GM19452 (cell line): ENCODE measurements at regions not wholly inside any gene's neighbourhood (a gene's known extent, or its start where the extent isn't known, plus 50 kb on each side); places are given as distances from the start of the nearest gene placed in this dataset.
"Not testable (repeated sequence)": the region's sequence is repeated elsewhere in the genome, so short reads cannot be mapped to it uniquely, and the experiment has no call there.

Experiments
- ATAC-seq: cut with Tn5 transposase; IDR thresholded peaks from one replicate; pipeline ENCODE4 v1.9.1; 2021; ENCODE audit not compliant: unreplicated experiment

DNA sequence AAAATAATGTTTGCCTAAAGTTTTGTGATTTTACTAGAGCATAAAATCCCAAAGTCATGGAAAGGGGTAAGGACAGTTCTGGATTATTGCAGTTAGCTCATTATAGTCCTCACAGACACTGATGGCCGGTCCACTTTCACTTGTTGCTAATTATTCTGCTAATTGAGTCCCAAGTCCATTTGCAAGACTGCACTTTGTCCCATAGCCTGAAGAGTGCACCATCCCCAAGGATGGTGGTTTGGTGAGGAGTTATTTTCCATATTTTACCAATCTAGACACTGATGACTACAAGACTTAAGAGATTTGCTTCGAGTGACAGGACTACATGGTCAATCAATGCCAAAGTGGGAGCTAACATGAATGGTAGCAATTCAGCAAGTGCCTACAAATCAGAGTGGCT lies 181.8 kb upstream of the CACNA2D1 start:
- ATAC-seq = no peak

DNA sequence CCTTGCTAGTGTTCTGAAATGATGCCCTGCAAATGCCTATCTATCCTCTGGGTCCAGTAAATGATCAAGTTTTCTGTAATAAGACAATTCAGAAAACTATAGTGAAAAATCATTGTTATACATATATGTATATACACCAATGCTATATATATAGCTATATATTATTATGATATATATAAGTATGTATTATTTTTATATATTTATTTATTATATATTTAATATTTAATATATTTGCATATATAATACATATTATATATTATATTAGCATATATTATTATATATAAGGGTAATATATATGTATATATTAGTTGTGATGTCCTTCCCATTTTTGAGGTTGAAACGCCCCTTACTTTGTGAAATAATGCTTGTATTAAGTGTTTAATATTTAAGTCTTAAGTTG lies 181.4 kb upstream of the CACNA2D1 start:
- no peak for ATAC-seq

DNA sequence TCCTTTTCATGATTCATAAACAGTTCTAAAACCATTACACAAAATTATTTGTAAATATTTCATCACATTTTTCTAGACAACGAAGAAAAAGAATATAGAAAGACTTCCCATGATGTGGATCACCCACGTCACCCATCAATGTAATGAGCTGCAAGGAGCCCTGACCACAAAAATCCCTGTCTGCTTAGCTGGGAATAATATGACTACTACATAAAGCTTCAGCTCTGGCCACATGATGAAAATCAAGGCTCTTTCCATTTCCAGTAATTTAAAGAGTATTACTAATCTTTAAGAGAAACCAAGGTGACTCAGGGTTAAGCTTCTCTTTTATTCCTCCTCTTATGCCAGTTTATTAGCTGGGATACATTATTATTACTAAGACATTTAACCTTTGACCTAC lies 180.8 kb upstream of the CACNA2D1 start:
- ATAC-seq = no peak

DNA sequence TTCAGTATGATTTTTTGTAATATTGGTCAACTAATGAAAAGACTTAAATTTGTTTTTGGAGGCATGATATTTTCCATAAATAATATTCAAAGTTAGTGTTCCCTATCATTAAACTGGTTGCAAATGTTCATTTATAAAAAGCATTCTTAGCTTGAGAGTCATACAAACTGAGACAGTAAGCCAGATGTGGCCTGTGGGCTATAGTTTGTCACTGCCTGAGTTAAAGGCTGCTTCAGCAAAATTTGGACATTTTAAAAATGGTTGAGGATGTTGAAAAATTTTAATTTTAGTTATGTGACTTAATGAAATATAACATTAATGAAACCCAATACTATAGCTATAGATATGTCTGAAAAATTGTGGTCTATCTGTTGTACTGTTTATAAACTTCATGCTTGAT lies 180.2 kb upstream of the CACNA2D1 start:
- ATAC-seq = no peak

DNA sequence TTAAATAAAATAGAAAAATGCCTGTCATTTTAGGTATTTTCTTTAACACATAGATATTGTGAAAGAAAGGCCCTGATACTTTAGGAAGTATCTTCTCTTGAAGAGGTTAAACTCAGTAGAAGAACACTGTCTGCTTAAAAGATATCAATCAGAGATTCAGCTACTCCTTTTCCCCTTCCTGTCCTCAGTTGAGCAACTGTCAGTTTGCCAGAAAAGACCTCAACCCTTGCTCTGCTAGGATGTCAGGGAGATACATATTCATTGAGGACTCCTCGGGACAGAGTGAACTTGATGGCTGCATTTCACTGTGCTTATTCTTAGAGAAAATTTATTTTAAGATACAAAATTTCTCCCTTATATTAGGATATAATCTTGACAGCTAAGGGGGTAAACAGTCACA lies 173.6 kb upstream of the CACNA2D1 start:
- no peak for ATAC-seq

DNA sequence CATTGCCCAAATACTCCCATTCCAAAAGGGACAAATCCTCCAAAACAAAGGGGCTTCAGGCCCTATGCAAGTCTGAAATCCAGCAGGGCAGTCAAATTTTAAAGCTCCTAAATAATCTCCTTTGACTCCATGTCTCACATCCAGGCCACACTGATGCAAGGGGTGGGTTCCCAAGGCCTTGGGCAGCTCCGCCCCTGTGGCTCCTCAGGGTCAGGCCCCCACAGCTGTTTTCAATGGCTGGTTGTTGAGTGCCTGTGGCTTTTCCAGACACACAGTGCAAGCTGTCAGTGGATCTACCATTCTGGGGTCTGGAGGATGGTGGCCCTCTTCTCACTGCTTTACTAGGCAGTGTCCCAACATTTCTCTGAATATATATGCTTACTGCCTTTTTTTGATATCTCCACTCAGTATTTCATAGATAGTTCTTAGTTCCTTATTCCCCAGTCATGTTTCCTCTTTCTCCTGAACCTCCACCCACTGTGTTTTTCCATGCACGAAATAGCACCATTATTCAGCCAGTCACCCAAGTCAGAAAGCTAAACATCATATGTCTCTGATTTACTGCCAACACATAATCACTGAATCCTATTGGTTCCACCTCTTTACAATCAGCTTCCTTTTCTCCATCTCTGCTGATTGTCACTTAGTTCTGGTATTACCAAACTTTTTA lies 172.6 kb upstream of the CACNA2D1 start:
- no peak for ATAC-seq

DNA sequence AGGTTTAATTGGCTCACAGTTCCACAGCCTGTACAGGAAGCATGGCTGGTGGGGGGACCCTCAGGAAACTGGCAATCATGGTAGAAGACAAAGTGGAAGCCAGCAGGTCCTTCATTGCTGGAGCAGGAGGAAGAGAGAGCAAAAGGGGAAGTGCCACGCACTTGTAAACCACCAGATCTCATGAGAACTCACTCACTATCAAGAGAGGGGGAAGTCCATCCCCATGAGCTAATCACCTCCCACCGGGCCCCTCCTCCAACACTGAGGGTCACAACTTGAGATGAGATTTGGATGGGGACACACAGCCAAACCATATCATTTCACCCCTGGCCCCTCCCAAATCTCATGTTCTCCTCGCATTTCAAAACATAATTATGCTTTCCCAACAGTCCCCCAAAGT lies 171.9 kb upstream of the CACNA2D1 start:
- ATAC-seq = peak; percentile 60

DNA sequence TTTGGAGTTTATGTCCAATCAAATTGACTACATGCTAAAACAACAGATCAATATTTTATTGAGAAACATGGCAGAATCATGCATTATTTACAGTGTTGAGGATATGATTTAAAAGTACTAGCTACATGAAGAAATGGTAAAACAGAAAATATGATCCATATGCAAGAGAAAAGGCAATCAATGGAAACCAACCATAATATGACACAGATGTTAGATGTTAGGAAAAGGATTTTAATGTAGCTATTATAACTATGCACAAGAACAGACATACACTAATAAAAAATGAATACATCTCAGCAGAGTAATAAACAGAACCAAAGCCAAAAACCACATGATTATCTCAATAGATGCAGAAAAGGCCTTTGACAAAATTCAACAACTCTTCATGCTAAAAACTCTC lies 166.2 kb upstream of the CACNA2D1 start:
- ATAC-seq = no peak

DNA sequence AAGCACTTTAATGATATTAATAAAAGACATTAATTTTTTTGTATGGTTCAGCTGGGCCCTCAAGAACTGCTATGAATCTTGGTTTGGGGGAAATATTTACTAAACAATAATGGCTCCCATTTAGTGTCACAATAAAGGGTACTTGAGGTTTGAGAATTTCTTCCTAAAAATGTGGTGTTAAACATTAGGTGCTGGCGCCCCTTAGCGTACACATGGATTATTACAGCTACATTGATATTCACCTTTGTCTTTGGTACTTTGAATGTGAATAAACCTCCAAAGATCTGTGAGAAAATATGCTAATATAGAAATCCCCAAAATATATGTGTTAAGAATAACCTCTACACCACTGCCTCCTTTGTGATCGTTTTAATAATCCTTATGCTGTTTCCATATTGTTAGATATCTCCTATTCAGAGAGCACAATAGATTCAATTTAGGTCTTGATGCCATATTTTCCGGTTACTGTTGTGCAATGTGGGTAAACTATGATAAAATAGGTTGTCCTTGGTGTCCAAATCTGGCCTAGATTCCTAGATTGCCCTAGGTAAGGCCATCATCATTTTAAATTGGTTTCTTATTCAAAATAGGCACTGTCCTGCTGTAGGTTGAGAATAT lies 161.8 kb upstream of the CACNA2D1 start:
- ATAC-seq = no peak

DNA sequence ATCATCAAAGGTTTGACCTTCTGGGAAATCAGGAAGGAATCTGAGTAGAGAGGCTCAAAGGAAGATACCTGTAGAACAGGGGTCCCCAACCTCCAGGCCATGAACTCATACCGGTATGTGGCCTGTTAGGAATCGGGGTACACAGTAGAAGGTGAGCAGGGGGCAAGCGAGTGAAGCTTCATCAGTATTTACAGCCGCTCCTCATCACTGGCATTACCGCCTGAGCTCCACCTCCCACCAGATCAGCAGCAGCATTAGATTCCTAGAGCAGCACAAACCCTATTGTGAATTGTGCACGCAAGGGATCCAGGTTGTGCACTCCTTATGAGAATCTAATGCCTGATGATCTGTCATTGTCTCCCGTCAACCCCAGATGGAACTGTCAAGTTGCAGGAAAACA lies 158.5 kb upstream of the CACNA2D1 start:
- ATAC-seq = no peak

DNA sequence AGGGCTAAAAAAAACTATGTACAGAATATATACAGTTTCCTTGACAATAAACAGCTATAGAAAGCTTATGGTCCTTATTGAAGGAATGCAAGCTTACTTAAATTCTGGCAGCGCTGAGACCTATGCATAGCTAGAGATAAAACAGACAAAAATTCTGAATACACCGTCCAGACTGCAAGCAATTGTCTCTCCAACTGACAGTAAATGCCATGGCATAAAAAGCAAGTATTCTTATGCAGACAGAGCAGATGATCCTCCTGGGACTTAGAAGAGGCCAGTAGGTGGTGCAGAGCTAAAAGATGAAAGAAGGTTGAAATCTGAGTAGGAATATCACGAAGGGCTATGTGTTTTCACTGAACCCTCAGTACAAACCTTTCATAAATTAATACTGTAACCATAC lies 157.0 kb upstream of the CACNA2D1 start:
- ATAC-seq = no peak

DNA sequence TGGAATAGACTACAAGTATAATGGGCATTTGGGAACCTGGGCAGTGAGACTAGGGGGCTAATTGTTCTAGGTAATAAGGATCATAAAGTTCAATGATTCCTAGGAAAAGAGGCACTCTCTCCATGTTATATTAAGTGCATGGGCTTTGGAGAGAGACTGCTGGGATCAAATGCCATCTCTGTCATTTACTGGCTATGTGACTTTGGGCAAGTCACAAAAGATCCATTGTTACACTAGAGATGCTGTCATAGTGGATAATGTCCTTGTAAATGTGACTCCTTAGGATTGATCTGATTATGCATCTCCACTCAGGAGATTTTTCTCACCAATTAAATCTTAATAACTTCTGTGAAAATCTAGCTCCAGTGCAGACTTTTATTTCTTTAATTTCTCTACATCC lies 156.3 kb upstream of the CACNA2D1 start:
- ATAC-seq = no peak

DNA sequence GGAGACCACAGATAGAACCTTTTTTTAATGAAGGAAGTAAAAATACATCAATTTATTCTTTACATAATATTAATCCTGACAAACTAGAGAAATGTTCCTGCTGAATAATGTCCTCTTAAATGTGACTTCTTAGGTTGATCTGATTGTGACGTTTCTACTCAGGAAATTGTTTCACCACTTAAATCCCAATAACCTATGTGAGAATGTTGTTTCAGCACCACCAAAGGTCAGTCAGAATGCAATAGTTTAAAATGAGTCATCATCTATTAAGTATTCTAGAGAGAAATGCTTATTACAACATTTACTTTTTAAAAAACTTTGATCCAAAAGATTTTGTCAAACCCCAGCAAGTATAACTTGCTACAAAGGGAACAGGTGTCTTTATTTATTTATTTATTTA lies 155.4 kb upstream of the CACNA2D1 start:
- no peak for ATAC-seq

DNA sequence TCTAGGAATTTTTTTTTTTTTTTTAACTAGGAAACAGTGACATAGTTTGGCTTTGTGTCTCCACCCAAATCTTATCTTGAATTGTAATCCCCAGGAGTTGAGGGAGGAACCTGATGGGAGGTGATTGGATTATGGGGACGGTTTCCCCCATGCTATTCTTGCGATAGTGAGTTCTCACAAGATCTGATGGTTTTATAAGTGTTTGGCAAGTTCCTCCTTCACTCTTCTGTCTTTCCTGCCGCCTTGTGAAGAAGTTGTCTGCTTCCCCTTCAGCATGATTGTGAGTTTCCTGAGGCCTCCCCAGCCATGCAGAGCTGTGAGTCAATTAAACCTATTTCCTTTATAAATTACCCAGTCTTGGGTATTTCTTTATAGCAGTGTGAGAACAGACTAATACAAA lies 152.2 kb upstream of the CACNA2D1 start:
- not testable (repeated sequence) for ATAC-seq

DNA sequence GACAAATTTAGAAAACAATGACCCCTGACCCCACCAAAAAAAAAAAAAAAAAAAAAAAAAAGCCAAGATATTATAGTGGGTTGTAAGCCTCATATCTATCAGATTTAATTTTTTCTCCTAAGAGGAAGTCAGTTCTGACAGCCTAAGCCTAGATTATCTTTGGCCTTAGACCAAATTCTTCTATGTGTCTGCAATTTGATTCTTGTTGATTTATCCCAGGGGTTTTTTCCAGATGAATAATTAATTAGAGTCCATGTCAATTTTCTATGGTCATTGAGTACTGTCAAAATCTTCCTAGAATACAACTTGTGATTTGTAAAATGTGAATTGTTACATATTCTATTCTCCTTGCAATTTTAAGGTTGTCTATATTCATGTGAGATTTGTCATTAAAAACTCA lies 151.6 kb upstream of the CACNA2D1 start:
- no peak for ATAC-seq

DNA sequence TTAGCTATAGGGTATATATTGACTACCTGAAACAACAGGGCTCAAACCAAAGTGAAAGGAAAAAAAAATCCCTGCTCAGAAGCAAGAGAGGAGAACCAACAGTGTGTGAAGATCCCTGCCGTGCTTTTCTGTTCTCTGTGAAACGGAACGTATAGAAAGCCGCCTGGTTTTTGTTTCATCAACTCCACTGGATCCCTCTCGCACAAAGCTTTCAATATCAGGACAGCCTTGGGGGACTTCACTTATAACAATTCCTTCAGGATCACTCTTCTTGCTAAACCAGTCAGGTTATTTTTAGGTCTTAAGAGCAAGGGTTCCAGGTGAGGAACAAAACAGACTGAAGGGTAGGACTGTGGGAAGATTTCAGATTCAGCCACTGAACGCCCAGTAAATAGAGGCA lies 151.1 kb upstream of the CACNA2D1 start:
- ATAC-seq = no peak

DNA sequence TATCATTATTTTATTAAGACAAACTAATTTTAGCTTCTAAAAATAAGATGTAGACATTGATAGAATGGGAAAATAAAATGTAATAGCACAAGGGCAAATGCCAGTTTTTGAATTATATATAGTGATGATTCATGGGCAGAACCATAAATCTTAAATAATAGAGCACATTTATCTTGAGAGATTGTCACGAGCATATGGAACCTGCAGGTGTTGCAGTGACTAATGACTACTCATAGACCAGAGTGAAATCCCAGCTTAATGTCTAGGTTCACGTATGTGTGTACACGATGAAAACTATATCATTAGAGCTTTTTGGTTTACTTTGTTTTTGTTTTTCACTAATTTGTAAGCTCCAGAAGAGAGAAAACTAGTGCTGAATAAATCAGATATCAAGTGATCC lies 150.2 kb upstream of the CACNA2D1 start:
- ATAC-seq = no peak

DNA sequence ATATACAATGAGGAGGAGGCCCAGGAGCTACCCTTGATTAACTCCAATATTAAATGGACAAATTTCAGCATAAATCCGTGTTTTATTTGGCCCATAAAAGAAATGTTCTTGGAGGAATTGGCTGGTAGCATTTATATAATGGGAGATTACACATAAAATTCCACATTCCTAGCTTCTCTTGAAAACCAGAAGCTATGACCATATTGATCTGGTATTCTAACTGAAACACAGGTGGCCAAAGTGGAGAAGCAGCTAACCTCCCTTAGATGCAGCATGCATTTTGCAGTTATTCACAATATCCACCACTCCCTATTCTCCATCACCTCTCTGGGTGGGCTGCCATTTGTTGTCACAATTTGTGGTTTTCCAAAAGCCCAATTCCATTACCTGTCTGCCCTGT lies 148.8 kb upstream of the CACNA2D1 start:
- no peak for ATAC-seq

DNA sequence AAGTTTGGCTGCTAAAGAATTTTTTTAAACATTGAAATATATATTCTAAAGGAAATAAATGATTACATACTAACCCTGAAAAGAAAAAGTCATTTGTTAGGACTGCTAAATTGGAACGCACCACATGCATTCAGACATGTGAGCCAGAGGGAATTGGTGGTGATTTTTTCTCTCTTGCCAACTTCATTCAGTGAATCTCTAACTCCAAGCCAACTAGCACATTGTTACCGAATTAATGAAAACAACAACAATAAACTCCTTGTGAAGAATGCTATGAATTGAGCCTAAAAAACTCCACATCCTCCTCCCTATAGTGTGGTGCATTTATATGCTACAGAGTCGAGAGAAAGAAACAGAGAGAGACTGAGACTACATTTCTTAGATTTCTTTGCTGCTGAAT lies 135.5 kb upstream of the CACNA2D1 start:
- no peak for ATAC-seq

DNA sequence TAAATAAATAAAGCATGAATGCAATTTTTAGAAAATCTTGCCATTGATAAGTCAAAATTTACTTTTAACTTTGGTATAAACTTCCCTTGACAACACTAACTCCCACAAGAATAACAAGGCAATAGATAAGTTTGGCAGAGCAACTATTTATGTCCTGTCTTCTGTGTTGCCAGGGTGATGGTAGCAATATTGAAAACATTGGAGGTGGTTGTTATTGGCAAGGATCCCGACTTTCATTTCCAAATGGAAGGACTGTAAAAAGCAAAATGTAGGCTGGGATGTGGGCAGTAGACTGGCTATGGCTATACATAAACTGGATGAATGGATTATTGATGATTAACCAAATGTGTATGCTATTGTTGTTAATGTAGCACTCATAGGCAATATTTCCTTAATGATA lies 134.9 kb upstream of the CACNA2D1 start:
- no peak for ATAC-seq

DNA sequence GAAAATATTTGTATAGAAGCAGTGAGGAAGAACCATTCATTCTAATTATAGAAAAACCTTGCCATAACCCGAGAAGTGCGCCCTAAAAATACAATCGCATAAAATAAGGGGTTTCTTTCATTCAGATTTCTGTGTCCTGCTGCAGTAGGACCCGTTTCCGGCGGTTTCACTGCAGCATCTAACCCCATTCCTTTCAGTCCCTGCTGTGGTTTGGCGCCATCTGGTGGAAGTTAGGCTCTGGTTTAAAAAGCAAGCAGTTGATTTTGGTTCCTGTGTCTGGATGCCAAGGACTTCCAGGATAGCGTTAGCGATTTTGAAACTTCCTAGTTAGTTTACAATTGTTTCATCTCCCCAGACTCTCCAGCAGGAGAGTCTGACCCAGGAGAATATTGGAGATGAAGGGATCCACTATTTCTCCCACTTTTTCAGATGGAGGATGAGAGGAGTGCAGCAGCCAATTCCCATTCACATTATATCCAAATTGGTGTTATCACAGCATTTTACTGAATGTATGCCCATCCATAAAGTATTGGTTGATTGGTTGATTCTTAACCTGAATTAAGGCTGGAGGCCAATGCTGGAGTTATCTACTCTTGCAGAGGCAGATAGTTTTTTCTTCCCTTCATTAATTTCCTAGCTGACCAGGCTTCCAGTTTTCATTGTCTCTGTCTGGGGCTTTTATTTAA lies 128.8 kb upstream of the CACNA2D1 start:
- peak; percentile 87 for ATAC-seq

DNA sequence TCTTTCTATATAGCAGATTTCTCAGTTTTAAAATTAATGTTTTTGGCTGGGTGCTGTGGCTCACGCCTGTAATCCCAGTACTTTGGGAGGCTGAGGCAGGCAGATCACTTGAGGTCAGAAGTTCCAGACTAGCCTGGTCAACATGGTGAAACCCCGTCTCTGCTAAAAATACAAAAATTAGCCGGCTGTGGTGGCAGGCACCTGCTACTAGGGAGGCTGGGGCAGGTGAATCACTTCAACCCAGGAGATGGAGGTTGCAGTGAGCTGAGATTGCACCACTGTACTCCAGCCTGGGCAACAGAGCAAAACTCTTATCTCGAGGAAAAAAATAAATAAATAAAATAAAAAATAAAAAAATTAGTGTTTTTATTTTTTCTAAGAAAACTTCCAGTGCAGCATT lies 127.5 kb upstream of the CACNA2D1 start:
- not testable (repeated sequence) for ATAC-seq

DNA sequence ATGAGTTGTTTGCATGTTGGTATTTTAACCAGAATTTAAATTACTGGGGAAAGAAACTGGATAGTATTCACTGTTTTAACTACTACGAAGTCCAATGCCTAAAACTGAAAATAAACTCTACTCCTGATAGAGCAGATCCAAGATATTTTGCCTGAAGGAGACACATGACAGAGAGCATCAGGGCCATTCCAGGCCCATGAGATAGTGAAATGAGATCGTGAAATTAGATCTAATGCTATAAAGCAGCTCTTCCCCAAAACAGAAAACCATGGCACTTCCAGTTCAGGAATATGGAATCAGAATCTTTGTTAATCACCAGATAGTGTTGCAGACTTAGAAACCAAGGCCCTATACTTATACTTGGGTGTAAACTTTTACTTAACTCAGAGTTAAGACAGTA lies 124.3 kb upstream of the CACNA2D1 start:
- no peak for ATAC-seq
